ENCODE measurements at regions not wholly inside any gene's neighbourhood (a gene's known extent, or its start where the extent isn't known, plus 50 kb on each side); places are given as distances from the start of the nearest gene placed in this dataset.
A peak's percentile ranks its signal among the peaks of the same experiment; 100 is the strongest.
"Not testable (repeated sequence)": the region's sequence is repeated elsewhere in the genome, so short reads cannot be mapped to it uniquely, and the experiment has no call there.

DNA sequence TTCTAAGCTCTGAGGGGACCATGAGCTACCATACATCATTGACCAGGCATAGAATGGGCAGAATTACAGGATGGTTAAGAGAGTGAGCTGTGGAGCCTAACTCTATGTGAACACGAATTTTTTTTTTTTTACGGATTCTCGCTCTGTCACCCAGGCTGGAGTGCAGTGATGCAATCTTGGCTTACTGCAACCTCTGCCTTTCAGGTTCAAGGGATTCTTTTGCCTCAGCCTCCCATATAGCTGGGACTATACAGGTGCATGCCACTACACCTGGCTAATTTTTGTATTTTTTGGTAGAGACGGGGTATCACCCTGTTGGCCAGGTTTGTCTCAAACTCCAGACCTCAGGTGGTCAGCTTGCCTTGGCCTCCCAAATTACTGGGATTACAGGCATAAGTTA, 72.8 kb upstream of the PCAT7 start:
- Histone ChIP-seq H3K9ac (ENCODE audit: extremely low read depth, low read length, poor library complexity, severe bottlenecking) (no peak overlapping the region), H3K9me3 (ENCODE audit: control insufficient read depth, low read length) (peaks cover 8% of the 10 kb centered on the region), H3K4me1 (ENCODE audit: control insufficient read depth, insufficient read depth, low read length) (no peaks in the 10 kb centered on the region), H3K36me3 (ENCODE audit: control insufficient read depth, insufficient read depth, low read length) (no peaks in the 10 kb centered on the region), H3K27me3 (ENCODE audit: control insufficient read depth, insufficient read depth, low read length, poor library complexity, severe bottlenecking) (no peaks in the 10 kb centered on the region), H3K27ac (ENCODE audit: low read depth, low read length) (no peak overlapping the region), H3K4me3 (ENCODE audit: low read length) (no peak overlapping the region)
- no peak for TF ChIP-seq CTCF (conservative IDR thresholded peaks at IDR 0.05)
- Mint-ChIP-seq H3K4me3 (no peak overlapping the region), H3K27ac (no peak overlapping the region), H3K27me3 (ENCODE audit: insufficient read depth) (no peaks in the 10 kb centered on the region), H3K4me1 (no peaks in the 10 kb centered on the region), H3K9me3 (peaks cover 14% of the 10 kb centered on the region), H3K36me3 (ENCODE audit: low read depth) (peaks cover 13% of the 10 kb centered on the region)
- WGBS, 2 experiments (ENCODE audit: insufficient coverage in 1 of 2, insufficient read length in 1 of 2) = 91 to 97% methylated on average over 4 of the region's 4 CpGs
- no peak for DNase-seq

- Mint-ChIP-seq H3K27me3 (ENCODE audit: insufficient read depth) (no peaks in the 10 kb centered on the region), H3K36me3 (ENCODE audit: low read depth) (peaks cover 2% of the 10 kb centered on the region), H3K4me1 (no peaks in the 10 kb centered on the region), H3K4me3 (no peak overlapping the region), H3K9me3 (no peaks in the 10 kb centered on the region), H3K27ac (no peak overlapping the region)
- no peak overlapping the region for H3K9ac ChIP-seq (ENCODE audit: extremely low read depth, low read length, poor library complexity, severe bottlenecking)
- H3K4me3 ChIP-seq (ENCODE audit: low read length) = no peak overlapping the region
- H3K4me1 ChIP-seq (ENCODE audit: control insufficient read depth, insufficient read depth, low read length) = no peaks in the 10 kb centered on the region
- H3K27me3 ChIP-seq (ENCODE audit: control insufficient read depth, insufficient read depth, low read length, poor library complexity, severe bottlenecking) = no peaks in the 10 kb centered on the region
- no peak for TF ChIP-seq CTCF (conservative IDR thresholded peaks at IDR 0.05)
- WGBS, 2 experiments (ENCODE audit: insufficient coverage in 1 of 2, insufficient read length in 1 of 2) = 56 to 76% methylated on average over 1 of the region's 1 CpG
- peaks cover 6% of the 10 kb centered on the region for H3K9me3 ChIP-seq (ENCODE audit: control insufficient read depth, low read length)
- H3K27ac ChIP-seq (ENCODE audit: low read depth, low read length) = no peak overlapping the region
- H3K36me3 ChIP-seq (ENCODE audit: control insufficient read depth, insufficient read depth, low read length) = no peaks in the 10 kb centered on the region
- DNase-seq = peak; percentile 65
Measured at GRCh38 chr9:94490465-94490864, 64.4 kb upstream of the PCAT7 start.

- H3K27ac Mint-ChIP-seq; H3K4me3 ChIP-seq (ENCODE audit: low read length); H3K4me3 Mint-ChIP-seq; H3K27ac ChIP-seq (ENCODE audit: low read depth, low read length); H3K9me3 Mint-ChIP-seq; H3K9me3 ChIP-seq (ENCODE audit: control insufficient read depth, low read length); H3K27me3 Mint-ChIP-seq (ENCODE audit: insufficient read depth); H3K36me3 ChIP-seq (ENCODE audit: control insufficient read depth, insufficient read depth, low read length); H3K27me3 ChIP-seq (ENCODE audit: control insufficient read depth, insufficient read depth, low read length, poor library complexity, severe bottlenecking); DNase-seq; H3K9ac ChIP-seq (ENCODE audit: extremely low read depth, low read length, poor library complexity, severe bottlenecking); H3K4me1 ChIP-seq (ENCODE audit: control insufficient read depth, insufficient read depth, low read length); H3K36me3 Mint-ChIP-seq (ENCODE audit: low read depth); H3K4me1 Mint-ChIP-seq: not testable (repeated sequence)
- WGBS, 2 experiments (ENCODE audit: insufficient coverage in 1 of 2, insufficient read length in 1 of 2) = 75 to 95% methylated on average over 5 to 6 of the region's 6 CpGs
Measured at GRCh38 chr9:94492125-94492524, 62.8 kb upstream of the PCAT7 start.

GRCh38 chr9:94498801-94499453, 56.0 kb upstream of the PCAT7 start:
- no peak overlapping the region for H3K9ac ChIP-seq (ENCODE audit: extremely low read depth, low read length, poor library complexity, severe bottlenecking)
- no peak overlapping the region for H3K4me3 Mint-ChIP-seq
- H3K27ac Mint-ChIP-seq = no peak overlapping the region
- H3K4me3 ChIP-seq (ENCODE audit: low read length) = no peak overlapping the region
- TF ChIP-seq CTCF (conservative IDR thresholded peaks at IDR 0.05) = no peak
- no peaks in the 10 kb centered on the region for H3K36me3 ChIP-seq (ENCODE audit: control insufficient read depth, insufficient read depth, low read length)
- H3K9me3 ChIP-seq (ENCODE audit: control insufficient read depth, low read length) = no peaks in the 10 kb centered on the region
- no peaks in the 10 kb centered on the region for H3K4me1 Mint-ChIP-seq
- H3K9me3 Mint-ChIP-seq = no peaks in the 10 kb centered on the region
- no peaks in the 10 kb centered on the region for H3K4me1 ChIP-seq (ENCODE audit: control insufficient read depth, insufficient read depth, low read length)
- 95 to 100% methylated on average over 1 to 5 of the region's 5 CpGs for WGBS, 2 experiments (ENCODE audit: insufficient coverage in 1 of 2, insufficient read length in 1 of 2)
- H3K27me3 Mint-ChIP-seq (ENCODE audit: insufficient read depth) = no peaks in the 10 kb centered on the region
- no peaks in the 10 kb centered on the region for H3K36me3 Mint-ChIP-seq (ENCODE audit: low read depth)
- no peak overlapping the region for H3K27ac ChIP-seq (ENCODE audit: low read depth, low read length)
- H3K27me3 ChIP-seq (ENCODE audit: control insufficient read depth, insufficient read depth, low read length, poor library complexity, severe bottlenecking) = no peaks in the 10 kb centered on the region
- DNase-seq = no peak

All from endodermal cell (in vitro differentiated cells).